ENCODE measurements at regions not wholly inside any gene's neighbourhood (a gene's known extent, or its start where the extent isn't known, plus 50 kb on each side); places are given as distances from the start of the nearest gene placed in this dataset.
A peak's percentile ranks its signal among the peaks of the same experiment; 100 is the strongest.

GRCh38 chr18:57202881-57203280, 56.0 kb downstream of the BOD1L2 start:
- FAIRE-seq = no peak
- DNase-seq (ENCODE audit: low spot score) = no peak

GRCh38 chr18:57205641-57206040, 58.8 kb downstream of the BOD1L2 start:
- DNase-seq (ENCODE audit: low spot score) (no peak), FAIRE-seq (no peak)

- no peak for FAIRE-seq
- DNase-seq (ENCODE audit: low spot score) = no peak
These were observed 60.4 kb downstream of the BOD1L2 start for GRCh38 chr18:57207124-57207916.

- DNase-seq (ENCODE audit: low spot score) (no peak), FAIRE-seq (no peak)
These were observed 61.2 kb downstream of the BOD1L2 start for GRCh38 chr18:57208047-57208446.

GRCh38 chr18:57209713-57210106, 62.8 kb downstream of the BOD1L2 start:
- FAIRE-seq (no peak), DNase-seq (ENCODE audit: low spot score) (no peak)

- peak; percentile 79 for DNase-seq (ENCODE audit: low spot score)
- FAIRE-seq = peak; percentile 79
These were observed 63.3 kb downstream of the BOD1L2 start for GRCh38 chr18:57210107-57210715.

GRCh38 chr18:57210716-57211411, 64.0 kb downstream of the BOD1L2 start:
- FAIRE-seq (peak; percentile 38), DNase-seq (ENCODE audit: low spot score) (peak; percentile 71)

- DNase-seq (ENCODE audit: low spot score) = no peak
- FAIRE-seq = no peak
These were observed 64.5 kb downstream of the BOD1L2 start for GRCh38 chr18:57211412-57211750.

- DNase-seq (ENCODE audit: low spot score) (no peak), FAIRE-seq (no peak)
These were observed 64.9 kb downstream of the BOD1L2 start for GRCh38 chr18:57211776-57212175.

- no peak for FAIRE-seq
- no peak for DNase-seq (ENCODE audit: low spot score)
These were observed 65.8 kb downstream of the BOD1L2 start for GRCh38 chr18:57212678-57213077.

- peak; percentile 67 for DNase-seq (ENCODE audit: low spot score)
- FAIRE-seq = no peak
These were observed 68.1 kb downstream of the BOD1L2 start for GRCh38 chr18:57214976-57215375.

- no peak for FAIRE-seq
- DNase-seq (ENCODE audit: low spot score) = no peak
These were observed 71.4 kb downstream of the BOD1L2 start for GRCh38 chr18:57218281-57218680.

GRCh38 chr18:57219964-57220363, 73.1 kb downstream of the BOD1L2 start:
- DNase-seq (ENCODE audit: low spot score) = no peak
- no peak for FAIRE-seq

- FAIRE-seq = no peak
These were observed 73.6 kb downstream of the BOD1L2 start for GRCh38 chr18:57220480-57220879.

GRCh38 chr18:57220930-57221483, 74.1 kb downstream of the BOD1L2 start:
- no peak for FAIRE-seq
- DNase-seq (ENCODE audit: low spot score) = no peak

More at GRCh38 chr18:57220480-57220879, 73.6 kb downstream of the BOD1L2 start:
- DNase-seq (ENCODE audit: low spot score) = no peak

GRCh38 chr18:57223144-57223870, 76.4 kb downstream of the BOD1L2 start:
- peak; percentile 86 for FAIRE-seq
- peak; percentile 83 for DNase-seq (ENCODE audit: low spot score)

- DNase-seq (ENCODE audit: low spot score) (no peak), FAIRE-seq (no peak)
These were observed 84.1 kb downstream of the BOD1L2 start for GRCh38 chr18:57230861-57231585.

- no peak for DNase-seq (ENCODE audit: low spot score)
- FAIRE-seq = no peak
These were observed 85.0 kb downstream of the BOD1L2 start for GRCh38 chr18:57231864-57232263.

GRCh38 chr18:57234346-57234745, 87.5 kb downstream of the BOD1L2 start:
- FAIRE-seq (no peak), DNase-seq (ENCODE audit: low spot score) (no peak)

GRCh38 chr18:57241869-57242268, 95.0 kb downstream of the BOD1L2 start:
- FAIRE-seq (no peak), DNase-seq (ENCODE audit: low spot score) (no peak)

- no peak for FAIRE-seq
These were observed 95.4 kb downstream of the BOD1L2 start for GRCh38 chr18:57242285-57242684.

More at GRCh38 chr18:57242285-57242684, 95.4 kb downstream of the BOD1L2 start:
- no peak for DNase-seq (ENCODE audit: low spot score)
